H9 (cell line): ENCODE measurements at regions not wholly inside any gene's neighbourhood (a gene's known extent, or its start where the extent isn't known, plus 50 kb on each side); places are given as distances from the start of the nearest gene placed in this dataset.

Experiments
- DNase-seq: peaks from one replicate; pipeline ENCODE4 v3.0.0-alpha.2; 2017
- H2AFZ ChIP-seq: one replicate; pipeline ENCODE4 v1.6.1; 2013; ENCODE audit warnings: mild to moderate bottlenecking, low read length, control low read depth, moderate library complexity
- H2AK5ac ChIP-seq: 2 replicates; pipeline ENCODE4 v1.6.1; 2013; ENCODE audit warnings: low read length, control low read depth, mixed read lengths; ENCODE audit not compliant: insufficient read length
- H2BK120ac ChIP-seq: one replicate; pipeline ENCODE4 v1.6.1; 2013; ENCODE audit warnings: low read depth, mild to moderate bottlenecking, low read length, control low read depth, inconsistent platforms; ENCODE audit not compliant: poor library complexity, severe bottlenecking
- H2BK12ac ChIP-seq: 2 replicates; pipeline ENCODE4 v1.6.1; 2013; ENCODE audit warnings: low read length, control low read depth, mixed read lengths, low read depth; ENCODE audit not compliant: insufficient read length
- H2BK15ac ChIP-seq: 2 replicates; pipeline ENCODE4 v1.6.1; 2013; ENCODE audit warnings: low read depth, low read length, control low read depth
- H2BK20ac ChIP-seq: one replicate; pipeline ENCODE4 v1.6.1; 2013; ENCODE audit warnings: low read depth, mild to moderate bottlenecking, low read length, control low read depth, inconsistent platforms; ENCODE audit not compliant: poor library complexity, severe bottlenecking
- H2BK5ac ChIP-seq: 2 replicates; pipeline ENCODE4 v1.6.1; 2013; ENCODE audit warnings: low read length, control low read depth, mixed read lengths; ENCODE audit not compliant: insufficient read length
- H3K14ac ChIP-seq: 2 replicates; pipeline ENCODE4 v1.6.1; 2013; ENCODE audit warnings: low read length, control low read depth; ENCODE audit not compliant: insufficient read depth
- H3K18ac ChIP-seq: 2 replicates; pipeline ENCODE4 v1.6.1; 2013; ENCODE audit warnings: low read depth, mild to moderate bottlenecking, mixed read lengths, low read length, control low read depth; ENCODE audit not compliant: insufficient read length
- H3K23ac ChIP-seq: 2 replicates; pipeline ENCODE4 v1.6.1; 2013; ENCODE audit warnings: low read length, control low read depth, mixed read lengths, low read depth; ENCODE audit not compliant: insufficient read length
- H3K23me2 ChIP-seq: 2 replicates; pipeline ENCODE4 v1.6.1; 2013; ENCODE audit warnings: low read depth, mild to moderate bottlenecking, mixed read lengths, low read length, control low read depth; ENCODE audit not compliant: insufficient read length, poor library complexity, severe bottlenecking
- H3K27ac ChIP-seq: 2 replicates; pipeline ENCODE4 v1.5.1; 2013; ENCODE audit warnings: low read length, control low read depth, mixed read lengths, low read depth; ENCODE audit not compliant: insufficient read length
- H3K27me3 ChIP-seq: 2 replicates; pipeline ENCODE4 v1.6.1; 2013; ENCODE audit warnings: low read length, control low read depth, inconsistent platforms; ENCODE audit not compliant: insufficient read depth
- H3K4ac ChIP-seq: 2 replicates; pipeline ENCODE4 v1.6.1; 2013; ENCODE audit warnings: low read depth, mild to moderate bottlenecking, control low read depth, inconsistent platforms, low read length, moderate library complexity
- H3K4me1 ChIP-seq: 2 replicates; pipeline ENCODE4 v1.6.1; 2013; ENCODE audit warnings: low read length, control low read depth, inconsistent platforms; ENCODE audit not compliant: insufficient read depth
- H3K4me2 ChIP-seq: 2 replicates; pipeline ENCODE4 v1.6.1; 2013; ENCODE audit warnings: low read length, control low read depth, mixed read lengths; ENCODE audit not compliant: insufficient read length, insufficient read depth
- H3K56ac ChIP-seq: 2 replicates; pipeline ENCODE4 v1.6.1; 2013; ENCODE audit warnings: low read depth, mild to moderate bottlenecking, mixed read lengths, low read length, control low read depth; ENCODE audit not compliant: insufficient read length
- H3K79me1 ChIP-seq: 2 replicates; pipeline ENCODE4 v1.6.1; 2013; ENCODE audit warnings: low read depth, mild to moderate bottlenecking, moderate library complexity, low read length, control low read depth, inconsistent platforms; ENCODE audit not compliant: insufficient read depth, poor library complexity, severe bottlenecking
- H3K79me2 ChIP-seq: 2 replicates; pipeline ENCODE4 v1.6.1; 2013; ENCODE audit warnings: low read length, control low read depth, inconsistent platforms; ENCODE audit not compliant: insufficient read depth
- H3K9ac ChIP-seq: 2 replicates; pipeline ENCODE4 v1.6.1; 2013; ENCODE audit warnings: low read length, control low read depth, mixed read lengths; ENCODE audit not compliant: insufficient read length; ENCODE audit errors: extremely low read depth
- H3K9me3 ChIP-seq: one replicate; pipeline ENCODE4 v1.6.1; 2013; ENCODE audit warnings: low read depth, low read length, inconsistent platforms; ENCODE audit not compliant: control insufficient read depth
- H3T11ph ChIP-seq: one replicate; pipeline ENCODE4 v1.6.1; 2013; ENCODE audit warnings: mild to moderate bottlenecking, low read length, control low read depth, inconsistent platforms
- H4K20me1 ChIP-seq: one replicate; pipeline ENCODE4 v1.6.1; 2013; ENCODE audit not compliant: control insufficient read depth, insufficient read length, insufficient read depth
- H4K5ac ChIP-seq: 2 replicates; pipeline ENCODE4 v1.6.1; 2013; ENCODE audit warnings: low read depth, mild to moderate bottlenecking, mixed read lengths, low read length, control low read depth; ENCODE audit not compliant: insufficient read length
- H4K8ac ChIP-seq: replicated peaks from 2 replicates; pipeline ENCODE4 v1.6.1; 2013; ENCODE audit warnings: low read length, control low read depth, mixed read lengths, low read depth; ENCODE audit not compliant: insufficient read length
- H4K91ac ChIP-seq: 2 replicates; pipeline ENCODE4 v1.6.1; 2013; ENCODE audit warnings: low read depth, mild to moderate bottlenecking, moderate library complexity, mixed read lengths, low read length, control low read depth; ENCODE audit not compliant: insufficient read length
- H3K27ac Mint-ChIP-seq, 3 experiments: 2 replicates in 2 of 3; 3 replicates in 1 of 3; pipeline ENCODE4 v1.8.0; 2020 to 2021; ENCODE audit warnings: mixed read lengths in 3 of 3, mild to moderate bottlenecking in 1 of 3, moderate library complexity in 1 of 3
- H3K27me3 Mint-ChIP-seq: 2 replicates; pipeline ENCODE4 v1.8.0; 2021; ENCODE audit warnings: low read depth, mild to moderate bottlenecking, moderate library complexity, mixed read lengths
- H3K36me3 Mint-ChIP-seq, 3 experiments: 2 replicates in 2 of 3; 3 replicates in 1 of 3; pipeline ENCODE4 v1.8.0; 2020 to 2021; ENCODE audit warnings: low read depth in 3 of 3, mixed read lengths in 3 of 3; ENCODE audit not compliant: insufficient read depth in 1 of 3
- H3K4me1 Mint-ChIP-seq, 2 experiments: 2 replicates each; pipeline ENCODE4 v1.8.0; 2020; ENCODE audit warnings: mixed read lengths in 2 of 2
- H3K4me3 Mint-ChIP-seq, 2 experiments: 2 replicates in 1 of 2; 3 replicates in 1 of 2; pipeline ENCODE4 v1.8.0; 2020 to 2021; ENCODE audit warnings: mild to moderate bottlenecking in 2 of 2, mixed read lengths in 2 of 2, moderate library complexity in 1 of 2
- H3K9me3 Mint-ChIP-seq, 2 experiments: 2 replicates in 1 of 2; 3 replicates in 1 of 2; pipeline ENCODE4 v1.8.0; 2020; ENCODE audit warnings: mild to moderate bottlenecking in 2 of 2, mixed read lengths in 2 of 2, moderate library complexity in 1 of 2
- CTCF ChIP-seq: fragments of 200-600 bp; sonication (generic); conservative IDR thresholded peaks from 3 replicates; pipeline ENCODE4 v1.8.0; 2021; ENCODE audit warnings: antibody characterized with exemption, mild to moderate bottlenecking

- H2BK15ac ChIP-seq: no peak overlapping the region
- H2BK12ac ChIP-seq: no peak overlapping the region
- Mint-ChIP-seq H3K4me3 (no peak overlapping the region), H3K36me3 (peaks cover 0 to 8% (median 5%) of the 10 kb centered on the region in 3 experiments; a peak in 5 of 7 replicates), H3K27ac (no peak overlapping the region), H3K27me3 (no peaks in the 10 kb centered on the region), H3K9me3 (no peaks in the 10 kb centered on the region; a peak in 1 of 5 replicates), H3K4me1 (peaks cover 0 to 4% of the 10 kb centered on the region in 2 experiments; a peak in 1 of 4 replicates)
- H3K4me1 ChIP-seq: no peaks in the 10 kb centered on the region
- no peak overlapping the region for H3K4ac ChIP-seq
- H3T11ph ChIP-seq: no peak overlapping the region
- H3K23ac ChIP-seq: no peak overlapping the region
- no peak for DNase-seq
- H4K91ac ChIP-seq: no peak overlapping the region
- no peak overlapping the region for H2AK5ac ChIP-seq
- H3K9ac ChIP-seq: no peak overlapping the region
- H3K27ac ChIP-seq: no peak overlapping the region
- H3K79me1 ChIP-seq: no peaks in the 10 kb centered on the region
- no peaks in the 10 kb centered on the region for H3K23me2 ChIP-seq
- TF ChIP-seq CTCF: no peak
- no peak overlapping the region for H3K4me2 ChIP-seq
- no peak overlapping the region for H3K18ac ChIP-seq
- H2BK120ac ChIP-seq: no peak overlapping the region
- no peak overlapping the region for H2BK5ac ChIP-seq
- no peaks in the 10 kb centered on the region for H3K27me3 ChIP-seq
- no peak overlapping the region for H2BK20ac ChIP-seq
- no peak overlapping the region for H2AFZ ChIP-seq
- H4K20me1 ChIP-seq: no peaks in the 10 kb centered on the region
- H3K56ac ChIP-seq: no peak overlapping the region
- H4K8ac ChIP-seq: no peak overlapping the region
- no peak overlapping the region for H4K5ac ChIP-seq
- no peak overlapping the region for H3K14ac ChIP-seq
- H3K9me3 ChIP-seq: no peaks in the 10 kb centered on the region
- H3K79me2 ChIP-seq: no peaks in the 10 kb centered on the region
Observed at GRCh38 chr4:4631150-4631549, 89.3 kb upstream of the STX18 start.
